AG04449 (cell line): ENCODE measurements at regions not wholly inside any gene's neighbourhood (a gene's known extent, or its start where the extent isn't known, plus 50 kb on each side); places are given as distances from the start of the nearest gene placed in this dataset.
"Not testable (repeated sequence)": the region's sequence is repeated elsewhere in the genome, so short reads cannot be mapped to it uniquely, and the experiment has no call there.

Experiments
- CTCF ChIA-PET: fragments of 350-600 bp; formaldehyde crosslinking; extraction: SDS; loops from one replicate; lab custom pipeline; 2021; ENCODE audit warnings: antibody characterized with exemption; lab: Yijun Ruan, JAX
- POLR2A ChIA-PET: fragments of 400-600, 350-600 bp; formaldehyde crosslinking; extraction: SDS; loops from one replicate; lab custom pipeline; 2020; ENCODE audit warnings: antibody characterized with exemption, inconsistent platforms; lab: Yijun Ruan, JAX
- DNase-seq: peaks from one replicate; pipeline ENCODE4 v3.0.0-alpha.2; 2010; ENCODE audit warnings: low read depth, low spot score
- H3K4me3 ChIP-seq: 2 replicates; pipeline ENCODE4 v1.5.1; 2011; ENCODE audit warnings: low read depth, mild to moderate bottlenecking, control low read depth, low read length
- TF ChIP-seq, protein P1 (sequence below): IDR thresholded peaks from one replicate; pipeline ENCODE4 v1.5.1; 2011; ENCODE audit warnings: mild to moderate bottlenecking, moderate library complexity, low read length, control low read depth, inconsistent platforms; ENCODE audit not compliant: insufficient read depth; ENCODE audit errors: missing control alignments

DNA sequence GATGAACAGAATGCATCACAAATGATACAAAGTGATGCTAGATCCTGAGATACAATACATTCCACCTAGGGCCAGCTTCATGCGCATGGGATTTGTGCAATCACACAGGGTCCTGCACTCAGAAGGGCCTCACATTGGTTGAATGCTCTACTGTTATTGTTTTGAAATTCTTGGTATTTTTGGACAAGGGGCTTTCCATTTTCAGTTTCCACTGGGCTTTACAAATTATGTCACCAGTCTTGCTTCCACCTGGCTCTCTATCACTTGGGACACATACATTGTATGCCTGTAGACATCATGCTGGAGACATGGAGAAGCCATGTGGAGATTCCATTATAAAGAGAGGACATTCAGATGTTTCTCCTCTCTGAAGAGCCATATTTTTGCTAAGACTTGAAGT lies 155.8 kb downstream of the NAA11 start:
- DNase-seq, result no peak
- ChIA-PET CTCF (no interaction called here), POLR2A (no interaction called here)
- TF ChIP-seq, protein P1, sequence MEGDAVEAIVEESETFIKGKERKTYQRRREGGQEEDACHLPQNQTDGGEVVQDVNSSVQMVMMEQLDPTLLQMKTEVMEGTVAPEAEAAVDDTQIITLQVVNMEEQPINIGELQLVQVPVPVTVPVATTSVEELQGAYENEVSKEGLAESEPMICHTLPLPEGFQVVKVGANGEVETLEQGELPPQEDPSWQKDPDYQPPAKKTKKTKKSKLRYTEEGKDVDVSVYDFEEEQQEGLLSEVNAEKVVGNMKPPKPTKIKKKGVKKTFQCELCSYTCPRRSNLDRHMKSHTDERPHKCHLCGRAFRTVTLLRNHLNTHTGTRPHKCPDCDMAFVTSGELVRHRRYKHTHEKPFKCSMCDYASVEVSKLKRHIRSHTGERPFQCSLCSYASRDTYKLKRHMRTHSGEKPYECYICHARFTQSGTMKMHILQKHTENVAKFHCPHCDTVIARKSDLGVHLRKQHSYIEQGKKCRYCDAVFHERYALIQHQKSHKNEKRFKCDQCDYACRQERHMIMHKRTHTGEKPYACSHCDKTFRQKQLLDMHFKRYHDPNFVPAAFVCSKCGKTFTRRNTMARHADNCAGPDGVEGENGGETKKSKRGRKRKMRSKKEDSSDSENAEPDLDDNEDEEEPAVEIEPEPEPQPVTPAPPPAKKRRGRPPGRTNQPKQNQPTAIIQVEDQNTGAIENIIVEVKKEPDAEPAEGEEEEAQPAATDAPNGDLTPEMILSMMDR, result no peak
- no peak overlapping the region for H3K4me3 ChIP-seq

DNA sequence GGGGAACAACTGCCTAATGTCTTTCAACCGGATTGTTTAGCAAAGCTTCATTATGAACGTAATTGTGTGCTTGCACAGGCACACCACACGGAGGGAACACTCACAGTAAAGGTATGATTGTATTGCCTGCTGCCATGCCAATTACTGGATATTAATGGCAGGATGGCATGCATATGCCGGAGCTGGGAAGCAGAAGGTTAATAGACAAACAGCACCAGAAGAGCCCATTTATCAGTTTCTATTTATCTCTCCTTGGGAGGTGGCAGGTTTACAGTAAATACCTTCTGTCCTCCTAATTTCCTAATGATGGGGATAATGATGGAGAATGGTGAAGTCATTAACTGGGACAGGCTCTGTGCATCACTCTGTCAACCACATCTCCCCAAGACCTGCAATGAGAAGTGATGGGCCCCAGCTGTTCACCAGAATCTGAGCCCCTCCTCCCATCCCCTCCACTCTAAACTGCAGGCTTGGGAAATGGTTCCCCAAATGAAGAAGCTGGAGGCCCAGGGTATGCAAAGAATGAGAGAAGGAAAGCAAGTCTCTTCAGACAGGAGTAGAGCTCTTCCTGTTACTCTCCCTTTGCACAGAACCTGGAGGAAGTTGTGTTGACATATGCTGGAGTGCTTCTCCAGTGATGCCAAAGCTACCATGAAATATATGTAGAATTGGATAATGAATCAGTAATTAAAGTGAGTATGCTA lies 160.8 kb downstream of the NAA11 start:
- H3K4me3 ChIP-seq, result no peak overlapping the region
- DNase-seq, result no peak
- CTCF ChIA-PET, result no interaction called here
- TF ChIP-seq, protein P1, result no peak
- POLR2A ChIA-PET, result no interaction called here

DNA sequence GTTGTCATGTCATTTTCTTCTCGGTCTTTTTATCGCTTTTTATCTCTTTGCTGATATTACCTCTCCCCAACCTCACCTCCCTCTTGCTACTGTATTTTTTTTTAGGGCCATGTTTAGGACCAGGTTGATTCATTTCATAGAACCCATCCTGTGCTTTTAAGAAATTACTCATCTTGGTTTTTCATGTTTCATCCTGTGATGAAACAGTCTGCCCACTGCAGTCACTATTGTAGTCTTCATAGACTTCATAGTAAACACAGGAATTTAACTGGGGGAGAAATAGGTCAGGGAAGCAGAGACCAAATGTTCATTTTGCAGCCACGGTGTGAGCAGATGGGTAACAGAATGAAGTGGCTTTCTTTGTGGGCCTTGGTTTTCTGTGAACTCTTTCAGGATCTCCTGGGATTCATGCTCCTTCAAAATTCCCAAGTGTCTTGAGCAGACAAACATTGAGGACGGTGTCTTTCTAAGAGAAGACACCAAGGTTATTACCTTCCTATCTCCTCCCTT lies 161.8 kb downstream of the NAA11 start:
- ChIA-PET POLR2A (no interaction called here), CTCF (no interaction called here)
- no peak overlapping the region for H3K4me3 ChIP-seq
- DNase-seq, result no peak
- TF ChIP-seq, protein P1, result no peak

DNA sequence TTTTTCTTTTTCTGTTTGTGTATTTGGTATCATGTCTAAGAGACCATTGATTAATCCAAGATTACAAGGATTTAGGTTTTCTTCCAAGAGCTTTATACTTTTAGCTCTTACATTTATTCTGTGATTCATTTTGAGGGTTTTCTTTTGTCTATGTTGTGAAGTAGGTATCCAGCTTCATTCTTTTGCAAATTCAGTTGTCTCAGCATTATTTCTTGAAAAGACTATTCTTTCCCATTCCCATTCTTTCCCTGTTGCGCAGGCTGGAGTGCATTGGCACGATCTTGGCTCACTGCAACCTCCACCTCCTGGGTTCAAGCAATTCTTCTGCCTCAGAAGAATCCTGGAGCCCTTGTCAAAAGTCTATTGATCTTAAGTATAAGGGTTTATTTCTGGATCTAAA lies 164.9 kb downstream of the NAA11 start:
- H3K4me3 ChIP-seq, result no peak overlapping the region
- CTCF ChIA-PET, result no interaction called here
- TF ChIP-seq, protein P1, result no peak
- POLR2A ChIA-PET, result no interaction called here
- DNase-seq, result no peak

DNA sequence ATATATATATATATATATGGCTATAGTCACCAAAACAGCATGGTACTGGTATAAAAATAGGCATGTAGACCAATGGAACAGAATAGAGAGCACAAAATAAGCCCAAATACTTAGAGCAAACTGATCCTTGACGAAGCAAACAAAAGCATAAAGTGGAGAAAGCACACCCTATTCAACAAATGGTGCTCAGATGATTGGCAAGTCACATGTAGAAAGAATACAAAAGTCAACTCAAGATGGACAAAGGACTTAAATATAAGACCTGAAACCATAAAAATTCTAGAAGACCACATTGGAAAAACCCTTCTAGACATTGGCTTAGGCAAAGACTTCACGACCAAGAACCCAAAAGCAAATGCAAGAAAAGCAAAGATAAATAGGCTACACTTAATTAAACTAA lies 167.2 kb downstream of the NAA11 start:
- POLR2A ChIA-PET, DNase-seq, H3K4me3 ChIP-seq, CTCF ChIA-PET: not testable (repeated sequence)

DNA sequence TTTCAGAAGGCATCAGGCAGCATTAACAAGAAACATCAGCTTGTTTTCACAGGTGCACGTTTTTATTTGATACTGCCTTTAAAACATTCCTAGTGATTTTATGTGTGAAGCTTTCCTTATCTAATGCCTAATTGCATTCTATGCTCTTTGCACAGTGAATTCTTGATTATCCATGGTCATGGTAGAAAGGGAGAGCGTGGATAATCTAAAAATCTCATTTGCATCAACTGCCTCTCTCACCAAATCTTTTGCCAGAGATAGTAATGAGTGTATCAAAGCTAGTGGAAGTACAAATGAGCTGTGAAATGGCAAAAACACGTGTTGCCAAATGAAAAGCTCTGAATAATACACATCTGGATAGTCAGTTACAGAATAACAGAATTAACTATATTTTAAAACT lies 170.5 kb downstream of the NAA11 start:
- DNase-seq, result no peak
- POLR2A ChIA-PET, result no interaction called here
- H3K4me3 ChIP-seq, result no peak overlapping the region
- CTCF ChIA-PET, result no interaction called here
- TF ChIP-seq, protein P1, result no peak
